ENCODE measurements at regions not wholly inside any gene's neighbourhood (a gene's known extent, or its start where the extent isn't known, plus 50 kb on each side); places are given as distances from the start of the nearest gene placed in this dataset.

- Histone ChIP-seq H3K4me3 (ENCODE audit: insufficient read length, low read depth) (no peak overlapping the region), H3K36me3 (ENCODE audit: insufficient read depth, insufficient read length, low read length) (no peaks in the 10 kb centered on the region)
- DNase-seq (ENCODE audit: low read depth, low spot score) = no peak
Observed at GRCh38 chr12:81998761-81999378, 239.7 kb upstream of the PPFIA2 start.

GRCh38 chr12:81992461-81992860 lies 233.3 kb upstream of the PPFIA2 start:
- no peak for TF ChIP-seq YY1 (IDR thresholded peaks at IDR 0.05; ENCODE audit: insufficient read depth, insufficient read length)
- TF ChIP-seq SUZ12 (IDR thresholded peaks at IDR 0.05; ENCODE audit: extremely low read depth, insufficient read depth, insufficient read length) = no peak
- no peak for TF ChIP-seq ZNF274 (IDR thresholded peaks at IDR 0.05; ENCODE audit: low read depth, low read length)
- no peak overlapping the region for H3K9ac ChIP-seq (ENCODE audit: insufficient read length, low read depth)
- no peaks in the 10 kb centered on the region for H3K4me1 ChIP-seq (ENCODE audit: insufficient read depth, insufficient read length)
- H3K27me3 ChIP-seq (ENCODE audit: insufficient read depth, insufficient read length) = no peaks in the 10 kb centered on the region
- DNase-seq (ENCODE audit: low read depth, low spot score) = peak; percentile 36
- H3K9me3 ChIP-seq (ENCODE audit: insufficient read depth, low read length) = peaks cover 11% of the 10 kb centered on the region; the same call in 1 of the 2 replicates
- H3K36me3 ChIP-seq (ENCODE audit: insufficient read depth, insufficient read length, low read length) = no peaks in the 10 kb centered on the region
- H3K4me3 ChIP-seq (ENCODE audit: insufficient read length, low read depth) = no peak overlapping the region

More at GRCh38 chr12:81998761-81999378, 239.7 kb upstream of the PPFIA2 start:
- Histone ChIP-seq H3K27me3 (ENCODE audit: insufficient read depth, insufficient read length) (no peaks in the 10 kb centered on the region), H3K4me1 (ENCODE audit: insufficient read depth, insufficient read length) (no peaks in the 10 kb centered on the region), H3K9ac (ENCODE audit: insufficient read length, low read depth) (no peak overlapping the region), H3K9me3 (ENCODE audit: insufficient read depth, low read length) (peaks cover 11% of the 10 kb centered on the region; the same call in 1 of the 2 replicates)
- TF ChIP-seq YY1 (IDR thresholded peaks at IDR 0.05; ENCODE audit: insufficient read depth, insufficient read length) = no peak
- no peak for TF ChIP-seq SUZ12 (IDR thresholded peaks at IDR 0.05; ENCODE audit: extremely low read depth, insufficient read depth, insufficient read length)
- TF ChIP-seq ZNF274 (IDR thresholded peaks at IDR 0.05; ENCODE audit: low read depth, low read length) = no peak

DNA sequence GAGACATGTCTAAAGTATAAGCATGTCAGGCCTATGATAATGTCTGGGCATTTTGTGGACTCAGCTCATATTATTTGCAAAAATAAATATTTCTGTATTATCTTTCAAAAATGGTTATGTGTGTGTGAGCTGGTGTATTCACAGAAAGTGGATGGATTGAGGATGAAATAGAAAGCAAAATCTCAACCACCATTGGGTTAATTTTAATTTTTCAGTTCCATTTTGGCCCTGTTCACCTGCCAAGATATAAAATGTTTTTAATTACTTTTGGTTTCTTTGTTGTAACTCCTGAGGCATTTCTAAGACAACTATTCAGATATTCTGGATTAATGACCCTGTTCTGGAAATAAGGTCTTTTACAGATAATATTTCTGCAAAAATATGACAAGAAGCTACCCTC lies 232.7 kb upstream of the PPFIA2 start:
- TF ChIP-seq YY1 (IDR thresholded peaks at IDR 0.05; ENCODE audit: insufficient read depth, insufficient read length) (no peak), SUZ12 (IDR thresholded peaks at IDR 0.05; ENCODE audit: extremely low read depth, insufficient read depth, insufficient read length) (no peak), ZNF274 (IDR thresholded peaks at IDR 0.05; ENCODE audit: low read depth, low read length) (no peak)
- no peaks in the 10 kb centered on the region for H3K27me3 ChIP-seq (ENCODE audit: insufficient read depth, insufficient read length)

GRCh38 chr12:81988362-81988761 lies 229.2 kb upstream of the PPFIA2 start:
- no peaks in the 10 kb centered on the region for H3K36me3 ChIP-seq (ENCODE audit: insufficient read depth, insufficient read length, low read length)
- no peak for DNase-seq (ENCODE audit: low read depth, low spot score)
- H3K9me3 ChIP-seq (ENCODE audit: insufficient read depth, low read length) = no peaks in the 10 kb centered on the region
- H3K9ac ChIP-seq (ENCODE audit: insufficient read length, low read depth) = no peak overlapping the region
- TF ChIP-seq SUZ12 (IDR thresholded peaks at IDR 0.05; ENCODE audit: extremely low read depth, insufficient read depth, insufficient read length) (no peak), ZNF274 (IDR thresholded peaks at IDR 0.05; ENCODE audit: low read depth, low read length) (no peak), YY1 (IDR thresholded peaks at IDR 0.05; ENCODE audit: insufficient read depth, insufficient read length) (no peak)
- H3K4me3 ChIP-seq (ENCODE audit: insufficient read length, low read depth) = no peak overlapping the region
- no peaks in the 10 kb centered on the region for H3K4me1 ChIP-seq (ENCODE audit: insufficient read depth, insufficient read length)
- no peaks in the 10 kb centered on the region for H3K27me3 ChIP-seq (ENCODE audit: insufficient read depth, insufficient read length)

More for the DNA sequence above, 232.7 kb upstream of the PPFIA2 start:
- Histone ChIP-seq H3K9me3 (ENCODE audit: insufficient read depth, low read length) (0 out of 2 replicates have a peak, but pooled peaks cover 5% of the 10 kb centered on the region), H3K36me3 (ENCODE audit: insufficient read depth, insufficient read length, low read length) (no peaks in the 10 kb centered on the region), H3K4me3 (ENCODE audit: insufficient read length, low read depth) (no peak overlapping the region), H3K9ac (ENCODE audit: insufficient read length, low read depth) (no peak overlapping the region), H3K4me1 (ENCODE audit: insufficient read depth, insufficient read length) (no peaks in the 10 kb centered on the region)
- no peak for DNase-seq (ENCODE audit: low read depth, low spot score)

DNA sequence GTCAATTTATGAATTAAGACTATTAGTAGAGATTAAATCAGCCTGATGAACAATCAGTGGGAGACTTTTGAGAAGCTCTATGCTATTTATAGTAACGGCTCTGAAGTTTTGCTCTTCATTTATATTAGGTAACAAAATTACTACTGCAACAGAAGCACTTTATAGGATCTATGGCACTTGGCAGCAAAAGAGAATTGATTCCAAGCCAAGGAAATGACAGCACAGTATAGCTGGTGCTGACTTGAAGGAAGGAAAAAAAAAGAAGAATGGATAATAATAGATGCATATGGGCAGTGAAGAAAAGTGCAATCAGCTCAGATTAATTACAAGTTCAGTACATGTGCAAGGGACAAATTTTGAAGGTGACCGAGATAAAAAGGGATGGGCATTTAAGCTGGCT lies 228.2 kb upstream of the PPFIA2 start:
- no peaks in the 10 kb centered on the region for H3K4me1 ChIP-seq (ENCODE audit: insufficient read depth, insufficient read length)
- no peaks in the 10 kb centered on the region for H3K36me3 ChIP-seq (ENCODE audit: insufficient read depth, insufficient read length, low read length)
- no peak overlapping the region for H3K4me3 ChIP-seq (ENCODE audit: insufficient read length, low read depth)
- no peaks in the 10 kb centered on the region for H3K9me3 ChIP-seq (ENCODE audit: insufficient read depth, low read length)
- no peaks in the 10 kb centered on the region for H3K27me3 ChIP-seq (ENCODE audit: insufficient read depth, insufficient read length)
- H3K9ac ChIP-seq (ENCODE audit: insufficient read length, low read depth) = no peak overlapping the region
- no peak for DNase-seq (ENCODE audit: low read depth, low spot score)
- TF ChIP-seq ZNF274 (IDR thresholded peaks at IDR 0.05; ENCODE audit: low read depth, low read length) (no peak), SUZ12 (IDR thresholded peaks at IDR 0.05; ENCODE audit: extremely low read depth, insufficient read depth, insufficient read length) (no peak), YY1 (IDR thresholded peaks at IDR 0.05; ENCODE audit: insufficient read depth, insufficient read length) (no peak)

- no peaks in the 10 kb centered on the region for H3K27me3 ChIP-seq (ENCODE audit: insufficient read depth, insufficient read length)
Observed at GRCh38 chr12:81976661-81977060, 217.5 kb upstream of the PPFIA2 start.

DNA sequence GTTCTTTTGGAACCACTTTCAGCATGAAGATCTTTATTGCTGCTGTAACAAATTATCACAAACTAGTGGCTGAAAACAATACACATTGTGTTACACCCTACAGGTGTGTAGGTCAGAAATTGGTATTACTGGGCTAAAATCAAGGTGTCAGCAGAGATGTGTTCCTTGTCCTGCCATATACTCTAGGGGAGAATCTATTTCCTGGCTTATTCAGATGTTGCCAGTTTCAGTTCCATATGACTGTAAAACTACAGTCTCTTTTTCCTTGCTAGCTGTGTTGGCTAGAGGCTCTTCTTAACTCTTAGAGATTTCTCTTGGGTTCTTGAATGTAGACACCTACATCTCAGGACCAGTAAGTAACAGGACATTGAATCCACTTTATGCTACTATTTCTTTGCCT lies 215.6 kb upstream of the PPFIA2 start:
- no peak for DNase-seq (ENCODE audit: low read depth, low spot score)
- no peaks in the 10 kb centered on the region for H3K4me1 ChIP-seq (ENCODE audit: insufficient read depth, insufficient read length)
- H3K4me3 ChIP-seq (ENCODE audit: insufficient read length, low read depth) = no peak overlapping the region
- H3K9ac ChIP-seq (ENCODE audit: insufficient read length, low read depth) = no peak overlapping the region
- H3K27me3 ChIP-seq (ENCODE audit: insufficient read depth, insufficient read length) = no peaks in the 10 kb centered on the region
- H3K9me3 ChIP-seq (ENCODE audit: insufficient read depth, low read length) = no peaks in the 10 kb centered on the region
- TF ChIP-seq ZNF274 (IDR thresholded peaks at IDR 0.05; ENCODE audit: low read depth, low read length) (no peak), YY1 (IDR thresholded peaks at IDR 0.05; ENCODE audit: insufficient read depth, insufficient read length) (no peak), SUZ12 (IDR thresholded peaks at IDR 0.05; ENCODE audit: extremely low read depth, insufficient read depth, insufficient read length) (no peak)
- no peaks in the 10 kb centered on the region for H3K36me3 ChIP-seq (ENCODE audit: insufficient read depth, insufficient read length, low read length)

More at GRCh38 chr12:81976661-81977060, 217.5 kb upstream of the PPFIA2 start:
- no peak for TF ChIP-seq SUZ12 (IDR thresholded peaks at IDR 0.05; ENCODE audit: extremely low read depth, insufficient read depth, insufficient read length)
- no peak for TF ChIP-seq YY1 (IDR thresholded peaks at IDR 0.05; ENCODE audit: insufficient read depth, insufficient read length)
- TF ChIP-seq ZNF274 (IDR thresholded peaks at IDR 0.05; ENCODE audit: low read depth, low read length) = no peak
- DNase-seq (ENCODE audit: low read depth, low spot score) = no peak
- Histone ChIP-seq H3K4me1 (ENCODE audit: insufficient read depth, insufficient read length) (no peaks in the 10 kb centered on the region), H3K4me3 (ENCODE audit: insufficient read length, low read depth) (no peak overlapping the region), H3K9me3 (ENCODE audit: insufficient read depth, low read length) (no peaks in the 10 kb centered on the region), H3K36me3 (ENCODE audit: insufficient read depth, insufficient read length, low read length) (no peaks in the 10 kb centered on the region), H3K9ac (ENCODE audit: insufficient read length, low read depth) (no peak overlapping the region)
